ENCODE measurements at regions not wholly inside any gene's neighbourhood (a gene's known extent, or its start where the extent isn't known, plus 50 kb on each side); places are given as distances from the start of the nearest gene placed in this dataset.

GRCh38 chr17:55587608-55588139 lies 76.4 kb upstream of the SMIM36 start:
- H3K27me3 ChIP-seq (ENCODE audit: control insufficient read depth, insufficient read depth, low read length): no peaks in the 10 kb centered on the region
- no peaks in the 10 kb centered on the region for H3K36me3 ChIP-seq (ENCODE audit: control insufficient read depth, insufficient read depth, low read length)

GRCh38 chr17:55585629-55586028 lies 74.4 kb upstream of the SMIM36 start:
- no peaks in the 10 kb centered on the region for H3K4me1 Mint-ChIP-seq
- H3K27me3 ChIP-seq (ENCODE audit: control insufficient read depth, insufficient read depth, low read length): no peaks in the 10 kb centered on the region
- H3K36me3 ChIP-seq (ENCODE audit: control insufficient read depth, insufficient read depth, low read length): no peaks in the 10 kb centered on the region
- TF ChIP-seq, protein P1, sequence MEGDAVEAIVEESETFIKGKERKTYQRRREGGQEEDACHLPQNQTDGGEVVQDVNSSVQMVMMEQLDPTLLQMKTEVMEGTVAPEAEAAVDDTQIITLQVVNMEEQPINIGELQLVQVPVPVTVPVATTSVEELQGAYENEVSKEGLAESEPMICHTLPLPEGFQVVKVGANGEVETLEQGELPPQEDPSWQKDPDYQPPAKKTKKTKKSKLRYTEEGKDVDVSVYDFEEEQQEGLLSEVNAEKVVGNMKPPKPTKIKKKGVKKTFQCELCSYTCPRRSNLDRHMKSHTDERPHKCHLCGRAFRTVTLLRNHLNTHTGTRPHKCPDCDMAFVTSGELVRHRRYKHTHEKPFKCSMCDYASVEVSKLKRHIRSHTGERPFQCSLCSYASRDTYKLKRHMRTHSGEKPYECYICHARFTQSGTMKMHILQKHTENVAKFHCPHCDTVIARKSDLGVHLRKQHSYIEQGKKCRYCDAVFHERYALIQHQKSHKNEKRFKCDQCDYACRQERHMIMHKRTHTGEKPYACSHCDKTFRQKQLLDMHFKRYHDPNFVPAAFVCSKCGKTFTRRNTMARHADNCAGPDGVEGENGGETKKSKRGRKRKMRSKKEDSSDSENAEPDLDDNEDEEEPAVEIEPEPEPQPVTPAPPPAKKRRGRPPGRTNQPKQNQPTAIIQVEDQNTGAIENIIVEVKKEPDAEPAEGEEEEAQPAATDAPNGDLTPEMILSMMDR (IDR thresholded peaks at IDR 0.05): no peak
- H3K4me1 ChIP-seq (ENCODE audit: control insufficient read depth, insufficient read depth, low read length): no peaks in the 10 kb centered on the region
- no peak overlapping the region for H3K27ac ChIP-seq (ENCODE audit: low read length)
- no peak overlapping the region for H3K4me3 Mint-ChIP-seq
- ATAC-seq (no peak), DNase-seq (peak in 1 of 2 donors; percentile 24)
- no peaks in the 10 kb centered on the region for H3K9me3 ChIP-seq (ENCODE audit: control insufficient read depth, insufficient read depth, low read length)
- H3K4me3 ChIP-seq (ENCODE audit: low read length): no peak overlapping the region
- intact Hi-C loops (cut with micrococcal nuclease): no loop called here
- peaks cover 8 to 10% of the 10 kb centered on the region in 2 donors for H3K27me3 Mint-ChIP-seq (ENCODE audit: low read depth in 2 of 2)
- no CpG with 5 or more reads among the region's 2 CpGs for WGBS (ENCODE audit: insufficient coverage)
- H3K9me3 Mint-ChIP-seq: peaks cover 0 to 2% of the 10 kb centered on the region in 2 donors
- H3K27ac Mint-ChIP-seq: no peak overlapping the region
- no peaks in the 10 kb centered on the region for H3K36me3 Mint-ChIP-seq

More at GRCh38 chr17:55587608-55588139, 76.4 kb upstream of the SMIM36 start:
- Mint-ChIP-seq H3K4me1 (no peaks in the 10 kb centered on the region), H3K4me3 (no peak overlapping the region), H3K27ac (no peak overlapping the region), H3K9me3 (peaks cover 0 to 2% of the 10 kb centered on the region in 2 donors), H3K36me3 (no peaks in the 10 kb centered on the region), H3K27me3 (ENCODE audit: low read depth in 2 of 2) (peaks cover 8 to 10% of the 10 kb centered on the region in 2 donors)
- no peaks in the 10 kb centered on the region for H3K9me3 ChIP-seq (ENCODE audit: control insufficient read depth, insufficient read depth, low read length)
- H3K4me1 ChIP-seq (ENCODE audit: control insufficient read depth, insufficient read depth, low read length): no peaks in the 10 kb centered on the region
- ATAC-seq (no peak), DNase-seq (no peak)
- H3K4me3 ChIP-seq (ENCODE audit: low read length): no peak overlapping the region
- no peak overlapping the region for H3K27ac ChIP-seq (ENCODE audit: low read length)
- intact Hi-C loops (cut with micrococcal nuclease): no loop called here
- WGBS (ENCODE audit: insufficient coverage): 94% methylated on average over 9 of the region's 9 CpGs
- TF ChIP-seq, protein P1 (IDR thresholded peaks at IDR 0.05): no peak

DNA sequence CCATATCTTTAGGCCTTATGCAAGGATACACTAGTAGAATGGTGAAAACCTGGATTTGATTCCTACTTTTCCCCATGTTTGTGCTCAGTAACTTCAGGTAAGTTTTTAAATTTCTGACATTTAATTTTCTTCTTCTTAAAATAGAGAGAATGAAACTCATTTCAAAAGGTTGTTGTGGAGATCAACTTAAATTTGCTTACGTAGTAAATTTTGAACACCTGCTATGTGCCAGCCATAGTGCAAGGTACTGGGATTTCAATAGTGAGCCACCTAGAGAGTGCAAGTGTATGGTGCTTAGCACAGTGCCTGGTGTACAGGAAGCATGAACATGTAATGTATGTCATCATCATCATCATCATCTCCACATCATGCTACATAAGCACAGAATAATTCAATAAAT lies 73.6 kb upstream of the SMIM36 start:
- Histone ChIP-seq H3K9me3 (ENCODE audit: control insufficient read depth, insufficient read depth, low read length) (no peaks in the 10 kb centered on the region), H3K4me3 (ENCODE audit: low read length) (no peak overlapping the region), H3K27ac (ENCODE audit: low read length) (no peak overlapping the region), H3K27me3 (ENCODE audit: control insufficient read depth, insufficient read depth, low read length) (no peaks in the 10 kb centered on the region), H3K36me3 (ENCODE audit: control insufficient read depth, insufficient read depth, low read length) (no peaks in the 10 kb centered on the region), H3K4me1 (ENCODE audit: control insufficient read depth, insufficient read depth, low read length) (no peaks in the 10 kb centered on the region)
- ATAC-seq (no peak), DNase-seq (no peak)
- peaks cover 0 to 2% of the 10 kb centered on the region in 2 donors for H3K9me3 Mint-ChIP-seq
- peaks cover 8% of the 10 kb centered on the region in 2 donors for H3K27me3 Mint-ChIP-seq (ENCODE audit: low read depth in 2 of 2)
- H3K36me3 Mint-ChIP-seq: no peaks in the 10 kb centered on the region
- H3K4me3 Mint-ChIP-seq: no peak overlapping the region
- H3K27ac Mint-ChIP-seq: no peak overlapping the region
- TF ChIP-seq, protein P1 (IDR thresholded peaks at IDR 0.05): no peak
- 100% methylated on average over 1 of the region's 1 CpG for WGBS (ENCODE audit: insufficient coverage)
- no peaks in the 10 kb centered on the region for H3K4me1 Mint-ChIP-seq
- intact Hi-C loops (cut with micrococcal nuclease): no loop called here

DNA sequence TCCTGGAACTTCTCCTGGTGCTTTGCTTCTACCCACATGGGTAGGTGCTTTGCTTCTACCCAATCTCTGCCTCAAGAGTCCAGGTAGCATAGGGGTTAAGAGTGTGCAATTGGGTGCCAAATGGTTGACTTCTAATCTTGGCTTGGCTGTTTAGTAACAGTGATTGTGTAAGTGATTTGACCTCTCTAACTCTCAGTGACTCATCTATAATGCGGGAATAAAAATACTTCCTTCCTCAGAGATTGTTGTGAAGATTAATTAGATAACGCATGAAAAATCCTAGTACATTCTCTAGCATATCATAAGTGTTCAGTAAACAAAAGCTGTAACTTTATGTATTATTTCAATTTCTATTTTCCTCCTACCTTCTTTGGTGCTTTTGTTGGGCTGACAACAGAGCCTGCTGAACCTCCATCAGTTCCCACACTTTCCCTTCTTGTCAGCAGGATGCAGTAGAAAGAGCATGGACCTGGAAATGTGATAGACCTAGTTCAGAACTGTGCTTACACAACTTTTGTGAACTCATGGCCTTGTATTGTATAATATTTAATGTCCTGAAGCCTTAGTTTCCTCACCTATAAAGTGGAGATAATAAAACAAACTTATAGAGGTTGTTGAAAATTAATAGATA lies 72.9 kb upstream of the SMIM36 start:
- no peaks in the 10 kb centered on the region for H3K36me3 ChIP-seq (ENCODE audit: control insufficient read depth, insufficient read depth, low read length)

More for the DNA sequence above, 72.9 kb upstream of the SMIM36 start:
- intact Hi-C loops (cut with micrococcal nuclease): no loop called here
- no peaks in the 10 kb centered on the region for H3K27me3 ChIP-seq (ENCODE audit: control insufficient read depth, insufficient read depth, low read length)
- TF ChIP-seq, protein P1 (IDR thresholded peaks at IDR 0.05): no peak
- WGBS (ENCODE audit: insufficient coverage): no CpG with 5 or more reads among the region's 2 CpGs
- H3K9me3 ChIP-seq (ENCODE audit: control insufficient read depth, insufficient read depth, low read length): no peaks in the 10 kb centered on the region
- H3K27ac Mint-ChIP-seq: no peak overlapping the region
- no peak for DNase-seq
- no peaks in the 10 kb centered on the region for H3K36me3 Mint-ChIP-seq
- peaks cover 8% of the 10 kb centered on the region in 2 donors for H3K27me3 Mint-ChIP-seq (ENCODE audit: low read depth in 2 of 2)
- H3K27ac ChIP-seq (ENCODE audit: low read length): no peak overlapping the region
- no peaks in the 10 kb centered on the region for H3K4me1 ChIP-seq (ENCODE audit: control insufficient read depth, insufficient read depth, low read length)
- no peak overlapping the region for H3K4me3 Mint-ChIP-seq
- no peak for ATAC-seq
- no peaks in the 10 kb centered on the region for H3K4me1 Mint-ChIP-seq
- peaks cover 0 to 2% of the 10 kb centered on the region in 2 donors for H3K9me3 Mint-ChIP-seq
- H3K4me3 ChIP-seq (ENCODE audit: low read length): no peak overlapping the region
